GM12872 (cell line): ENCODE measurements at regions not wholly inside any gene's neighbourhood (a gene's known extent, or its start where the extent isn't known, plus 50 kb on each side); places are given as distances from the start of the nearest gene placed in this dataset.

ENCODE experiments used
- CTCF ChIP-seq: IDR thresholded peaks from 3 replicates; pipeline ENCODE4 v1.5.1; 2011; ENCODE audit warnings: low read depth, mild to moderate bottlenecking, low read length, moderate library complexity; ENCODE audit not compliant: insufficient read depth

- no peak for TF ChIP-seq CTCF
These were observed 1069.4 kb upstream of the INTU start for GRCh38 chr4:126563389-126563788.

- no peak for TF ChIP-seq CTCF
These were observed 1068.4 kb upstream of the INTU start for GRCh38 chr4:126564283-126564854.

GRCh38 chr4:126568652-126569570 is 1063.8 kb upstream of the INTU start:
- TF ChIP-seq CTCF, result no peak

GRCh38 chr4:126572264-126572663 is 1060.5 kb upstream of the INTU start:
- no peak for TF ChIP-seq CTCF

GRCh38 chr4:126582737-126583136 is 1050.0 kb upstream of the INTU start:
- TF ChIP-seq CTCF, result 0 out of 3 replicates have a peak, but pooled peaks have one; percentile 20

- TF ChIP-seq CTCF, result peak; percentile 39; the same call in 1 of the 3 replicates
These were observed 1049.2 kb upstream of the INTU start for GRCh38 chr4:126583509-126583908.

- TF ChIP-seq CTCF, result no peak
These were observed 1041.2 kb upstream of the INTU start for GRCh38 chr4:126591583-126591982.
